Gastroesophageal sphincter (tissue), 3 donors: ENCODE measurements at regions not wholly inside any gene's neighbourhood (a gene's known extent, or its start where the extent isn't known, plus 50 kb on each side); places are given as distances from the start of the nearest gene placed in this dataset.
"Not testable (repeated sequence)": the region's sequence is repeated elsewhere in the genome, so short reads cannot be mapped to it uniquely, and the experiment has no call there.

ENCODE experiments used
- CTCF ChIP-seq, 4 experiments: fragments of 200-600 bp in 2 of 4; fragments of 450-650 bp in 2 of 4; sonication (generic) in 1 of 4; IDR thresholded peaks; one replicate each; pipeline ENCODE4 v1.5.1; 2017 to 2019; ENCODE audit warnings: antibody characterized with exemption in 4 of 4, mild to moderate bottlenecking in 2 of 4, moderate library complexity in 2 of 4
- POLR2AphosphoS5 ChIP-seq: sonication (generic); formaldehyde crosslinking; IDR thresholded peaks from one replicate; pipeline ENCODE4 v1.6.1; 2017; ENCODE audit warnings: antibody characterized with exemption

DNA sequence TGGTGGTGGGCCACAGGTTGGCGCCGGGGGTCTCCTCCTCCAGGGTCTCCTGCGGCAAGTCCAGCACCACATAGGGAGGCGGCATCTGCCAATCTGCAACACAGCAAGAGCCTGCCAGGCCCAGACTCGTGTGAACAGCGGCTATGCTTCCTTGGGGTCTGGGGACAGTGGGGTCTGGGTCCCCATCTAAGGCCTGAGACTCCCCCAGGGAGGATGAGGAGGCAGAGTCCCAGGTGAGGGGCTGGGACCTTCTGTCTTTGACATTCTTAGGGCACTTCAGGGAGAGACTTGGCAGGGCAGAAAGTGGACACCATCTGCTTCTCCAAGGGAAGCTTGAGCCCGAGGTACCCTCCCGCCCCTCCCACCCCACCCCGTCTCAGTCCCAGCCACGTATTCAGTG, 178.1 kb downstream of the TMEM121 start:
- TF ChIP-seq POLR2AphosphoS5; CTCF (IDR thresholded peaks at IDR 0.05): not testable (repeated sequence)
